Stomach smooth muscle (tissue), 2 donors: ENCODE measurements at regions not wholly inside any gene's neighbourhood (a gene's known extent, or its start where the extent isn't known, plus 50 kb on each side); places are given as distances from the start of the nearest gene placed in this dataset.

Experiments used
- H3K27ac ChIP-seq: one replicate; pipeline ENCODE4 v1.7.0; 2013; ENCODE audit warnings: mild to moderate bottlenecking, low read length, inconsistent platforms
- H3K27me3 ChIP-seq, 2 donors: one replicate each; pipeline ENCODE4 v1.7.0; 2013; ENCODE audit warnings: low read length in 2 of 2; ENCODE audit not compliant: insufficient read depth in 2 of 2, control insufficient read depth in 1 of 2
- H3K36me3 ChIP-seq, 2 donors: one replicate each; pipeline ENCODE4 v1.7.0; 2013; ENCODE audit warnings: low read length in 2 of 2; ENCODE audit not compliant: control insufficient read depth in 2 of 2, insufficient read depth in 2 of 2
- H3K4me1 ChIP-seq: one replicate; pipeline ENCODE4 v1.7.0; 2013; ENCODE audit warnings: low read length; ENCODE audit not compliant: control insufficient read depth, insufficient read depth
- H3K4me3 ChIP-seq, 2 donors: one replicate each; pipeline ENCODE4 v1.7.0; 2013; ENCODE audit warnings: low read length in 2 of 2
- H3K9ac ChIP-seq, 2 donors: one replicate each; pipeline ENCODE4 v1.7.0; 2013; ENCODE audit warnings: low read length in 2 of 2, mild to moderate bottlenecking in 1 of 2
- H3K9me3 ChIP-seq, 2 donors: one replicate each; pipeline ENCODE4 v1.7.0; 2013; ENCODE audit warnings: low read length in 2 of 2; ENCODE audit not compliant: control insufficient read depth in 2 of 2
- donor health status: healthy.
- donor health status: Pancreatic carcinoma.

DNA sequence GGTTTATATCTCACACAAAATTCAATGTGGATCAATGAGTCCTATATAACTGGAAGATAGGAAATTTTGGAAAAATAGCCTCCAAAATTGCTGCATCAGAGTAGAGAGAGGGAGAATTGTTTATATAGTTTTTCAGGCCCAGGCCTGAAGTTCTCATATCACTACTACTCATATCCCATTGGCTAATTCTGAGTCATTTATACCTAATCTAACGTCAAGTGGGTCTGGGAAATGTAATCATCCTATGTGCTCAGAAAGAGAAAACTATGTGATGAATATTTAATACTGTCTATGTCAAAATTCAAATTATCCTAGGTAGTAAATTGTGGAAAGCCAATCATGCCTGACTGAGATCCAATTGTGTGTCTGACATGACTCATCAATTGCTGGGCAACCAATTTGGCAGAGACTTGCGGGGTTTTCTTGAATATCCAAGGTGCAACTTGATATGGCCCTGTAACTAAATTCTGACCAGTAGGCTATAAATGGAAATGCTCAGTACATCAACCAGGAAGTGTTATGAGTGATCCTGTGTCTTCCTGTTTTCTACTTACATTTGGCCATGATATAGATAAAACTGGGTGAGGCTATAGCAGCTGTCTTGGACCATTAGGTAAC is 744.4 kb downstream of the KCNJ3 start:
- Histone ChIP-seq H3K4me3 (no peak overlapping the region), H3K27ac (no peak overlapping the region), H3K9me3 (no peaks in the 10 kb centered on the region), H3K36me3 (no peaks in the 10 kb centered on the region), H3K27me3 (no peaks in the 10 kb centered on the region), H3K4me1 (no peaks in the 10 kb centered on the region), H3K9ac (no peak overlapping the region)

- Histone ChIP-seq H3K4me1 (no peaks in the 10 kb centered on the region), H3K9ac (no peak overlapping the region), H3K27ac (no peak overlapping the region), H3K9me3 (no peaks in the 10 kb centered on the region), H3K27me3 (no peaks in the 10 kb centered on the region), H3K36me3 (no peaks in the 10 kb centered on the region), H3K4me3 (no peak overlapping the region)
Measured at GRCh38 chr2:155442088-155442487, 743.6 kb downstream of the KCNJ3 start.

DNA sequence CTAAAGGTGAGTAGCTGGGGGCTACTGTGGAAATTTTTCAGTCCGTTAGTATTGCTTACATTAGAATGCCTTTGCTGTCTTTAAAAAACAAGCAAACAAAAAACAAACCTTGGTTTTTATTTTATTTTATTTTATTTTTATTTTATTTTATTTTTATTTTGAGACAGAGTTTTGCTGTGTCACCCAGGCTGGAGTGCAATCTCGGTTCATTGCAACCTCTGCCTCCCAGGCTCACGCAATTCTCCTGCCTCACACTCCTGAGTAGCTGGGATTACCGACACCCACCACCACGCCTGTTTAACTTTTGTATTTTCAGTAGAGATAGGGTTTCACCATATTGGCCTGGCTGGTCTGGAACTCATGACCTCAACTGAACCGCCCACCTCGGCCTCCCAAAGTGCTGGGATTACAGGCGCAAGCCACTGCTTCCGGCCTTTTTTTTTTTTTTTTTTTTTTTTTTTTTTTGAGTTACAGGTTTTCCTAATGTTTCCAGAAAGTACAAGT is 732.6 kb downstream of the KCNJ3 start:
- no peaks in the 10 kb centered on the region for H3K27me3 ChIP-seq
- no peaks in the 10 kb centered on the region for H3K36me3 ChIP-seq
- no peaks in the 10 kb centered on the region for H3K4me1 ChIP-seq
- H3K27ac ChIP-seq: no peak overlapping the region
- H3K4me3 ChIP-seq: no peak overlapping the region
- H3K9ac ChIP-seq: no peak overlapping the region
- no peaks in the 10 kb centered on the region for H3K9me3 ChIP-seq

GRCh38 chr2:155427470-155427869 is 729.0 kb downstream of the KCNJ3 start:
- Histone ChIP-seq H3K36me3 (no peaks in the 10 kb centered on the region), H3K27ac (no peak overlapping the region), H3K27me3 (no peaks in the 10 kb centered on the region), H3K9ac (no peak overlapping the region), H3K9me3 (no peaks in the 10 kb centered on the region), H3K4me3 (no peak overlapping the region), H3K4me1 (no peaks in the 10 kb centered on the region)

- Histone ChIP-seq H3K4me3 (no peak overlapping the region), H3K9me3 (no peaks in the 10 kb centered on the region), H3K27ac (no peak overlapping the region), H3K4me1 (no peaks in the 10 kb centered on the region), H3K27me3 (no peaks in the 10 kb centered on the region), H3K36me3 (no peaks in the 10 kb centered on the region), H3K9ac (no peak overlapping the region)
Measured at GRCh38 chr2:155424518-155424917, 726.0 kb downstream of the KCNJ3 start.

- Histone ChIP-seq H3K9me3 (no peaks in the 10 kb centered on the region), H3K9ac (no peak overlapping the region), H3K36me3 (no peaks in the 10 kb centered on the region), H3K4me3 (no peak overlapping the region), H3K27me3 (no peaks in the 10 kb centered on the region), H3K4me1 (no peaks in the 10 kb centered on the region), H3K27ac (no peak overlapping the region)
Measured at GRCh38 chr2:155418753-155419152, 720.3 kb downstream of the KCNJ3 start.

- H3K4me3 ChIP-seq: no peak overlapping the region
- H3K27ac ChIP-seq: no peak overlapping the region
- no peaks in the 10 kb centered on the region for H3K9me3 ChIP-seq
- no peaks in the 10 kb centered on the region for H3K4me1 ChIP-seq
- no peaks in the 10 kb centered on the region for H3K27me3 ChIP-seq
- H3K36me3 ChIP-seq: no peaks in the 10 kb centered on the region
- H3K9ac ChIP-seq: no peak overlapping the region
Measured at GRCh38 chr2:155412598-155412997, 714.1 kb downstream of the KCNJ3 start.

DNA sequence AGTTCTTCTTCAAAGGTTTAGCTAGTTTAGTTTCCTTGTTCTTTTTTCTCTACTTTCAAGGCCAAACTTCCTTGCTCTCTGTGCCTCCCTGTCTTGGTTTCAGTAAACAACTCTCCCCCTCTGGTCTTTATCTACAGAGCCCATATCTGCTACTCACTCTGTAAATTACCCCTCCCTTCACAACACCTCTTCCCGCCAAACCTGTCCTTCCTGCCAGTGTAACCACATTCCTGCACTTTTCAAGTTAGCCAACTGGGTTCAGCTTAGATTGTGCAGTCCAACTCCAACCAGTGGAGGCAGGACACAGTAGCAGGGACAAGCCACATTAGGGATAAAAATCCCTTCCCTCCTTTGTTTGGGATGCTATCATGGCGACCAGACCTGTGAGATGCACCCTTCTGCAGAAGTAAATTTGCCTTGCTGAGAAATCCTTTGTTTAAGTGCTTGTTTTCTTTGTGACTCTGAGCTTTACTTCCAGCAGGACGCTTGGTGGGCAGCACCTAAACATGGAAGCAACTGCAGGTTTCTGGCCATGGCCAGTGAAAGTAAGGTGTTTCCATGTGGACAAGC is 706.0 kb downstream of the KCNJ3 start:
- Histone ChIP-seq H3K4me3 (no peak overlapping the region), H3K27ac (no peak overlapping the region), H3K36me3 (no peaks in the 10 kb centered on the region)

GRCh38 chr2:155393406-155393805 is 694.9 kb downstream of the KCNJ3 start:
- Histone ChIP-seq H3K9ac (no peak overlapping the region), H3K4me3 (no peak overlapping the region), H3K27me3 (no peaks in the 10 kb centered on the region), H3K9me3 (no peaks in the 10 kb centered on the region), H3K27ac (no peak overlapping the region), H3K4me1 (no peaks in the 10 kb centered on the region), H3K36me3 (no peaks in the 10 kb centered on the region)

More for the DNA sequence above, 706.0 kb downstream of the KCNJ3 start:
- no peaks in the 10 kb centered on the region for H3K27me3 ChIP-seq
- H3K9me3 ChIP-seq: peaks cover 8 to 11% of the 10 kb centered on the region in 2 donors
- no peak overlapping the region for H3K9ac ChIP-seq
- no peaks in the 10 kb centered on the region for H3K4me1 ChIP-seq

GRCh38 chr2:155391613-155392130 is 693.2 kb downstream of the KCNJ3 start:
- Histone ChIP-seq H3K4me1 (no peaks in the 10 kb centered on the region), H3K36me3 (no peaks in the 10 kb centered on the region), H3K27me3 (no peaks in the 10 kb centered on the region), H3K9me3 (no peaks in the 10 kb centered on the region), H3K27ac (no peak overlapping the region), H3K9ac (no peak overlapping the region), H3K4me3 (no peak overlapping the region)

DNA sequence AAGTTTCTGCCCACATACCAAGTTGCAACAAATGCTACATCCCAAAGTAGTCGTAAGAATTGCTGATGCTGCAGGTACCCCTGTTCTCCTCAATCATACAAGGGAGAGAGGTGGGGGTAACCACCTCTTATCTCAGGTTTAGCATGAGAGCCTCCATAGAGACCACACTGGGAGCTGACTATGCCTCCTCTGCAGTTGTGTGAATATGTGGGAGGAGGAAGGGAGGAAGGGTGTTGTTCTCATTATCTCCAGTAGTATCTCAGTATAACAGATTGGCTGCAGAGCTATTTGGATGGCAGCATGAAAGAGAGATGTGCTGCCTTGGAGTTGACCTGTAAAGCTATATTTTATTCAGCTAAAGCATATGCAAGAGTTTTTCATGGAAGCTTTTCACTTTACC is 690.7 kb downstream of the KCNJ3 start:
- no peaks in the 10 kb centered on the region for H3K4me1 ChIP-seq

More for the DNA sequence above, 690.7 kb downstream of the KCNJ3 start:
- H3K36me3 ChIP-seq: no peaks in the 10 kb centered on the region
- H3K9ac ChIP-seq: no peak overlapping the region
- no peak overlapping the region for H3K27ac ChIP-seq
- no peaks in the 10 kb centered on the region for H3K9me3 ChIP-seq
- no peak overlapping the region for H3K4me3 ChIP-seq
- no peaks in the 10 kb centered on the region for H3K27me3 ChIP-seq
